ENCODE measurements at regions not wholly inside any gene's neighbourhood (a gene's known extent, or its start where the extent isn't known, plus 50 kb on each side); places are given as distances from the start of the nearest gene placed in this dataset.
"Not testable (repeated sequence)": the region's sequence is repeated elsewhere in the genome, so short reads cannot be mapped to it uniquely, and the experiment has no call there.

GRCh38 chr6:150767571-150768018, 97.9 kb upstream of the MTHFD1L start:
- peak; percentile 39 for DNase-seq (ENCODE audit: low spot score)

- DNase-seq (ENCODE audit: low spot score), result no peak
These were observed 94.9 kb upstream of the MTHFD1L start for GRCh38 chr6:150770637-150771036.

GRCh38 chr6:150773969-150774368, 91.5 kb upstream of the MTHFD1L start:
- DNase-seq (ENCODE audit: low spot score), result no peak

- DNase-seq (ENCODE audit: low spot score), result no peak
These were observed 89.9 kb upstream of the MTHFD1L start for GRCh38 chr6:150775415-150776203.

GRCh38 chr6:150777736-150778135, 87.8 kb upstream of the MTHFD1L start:
- DNase-seq (ENCODE audit: low spot score), result no peak

GRCh38 chr6:150783813-150784212, 81.7 kb upstream of the MTHFD1L start:
- DNase-seq (ENCODE audit: low spot score), result no peak

GRCh38 chr6:150787429-150787828, 78.1 kb upstream of the MTHFD1L start:
- DNase-seq (ENCODE audit: low spot score), result no peak

- no peak for DNase-seq (ENCODE audit: low spot score)
These were observed 77.4 kb upstream of the MTHFD1L start for GRCh38 chr6:150788089-150788488.

- not testable (repeated sequence) for DNase-seq (ENCODE audit: low spot score)
These were observed 75.6 kb upstream of the MTHFD1L start for GRCh38 chr6:150789906-150790305.

- DNase-seq (ENCODE audit: low spot score), result no peak
These were observed 73.8 kb upstream of the MTHFD1L start for GRCh38 chr6:150791717-150792116.

- no peak for DNase-seq (ENCODE audit: low spot score)
These were observed 67.6 kb upstream of the MTHFD1L start for GRCh38 chr6:150797949-150798348.

GRCh38 chr6:150799276-150799805, 66.2 kb upstream of the MTHFD1L start:
- DNase-seq (ENCODE audit: low spot score), result no peak

- DNase-seq (ENCODE audit: low spot score), result no peak
These were observed 64.7 kb upstream of the MTHFD1L start for GRCh38 chr6:150800674-150801314.

GRCh38 chr6:150806790-150807189, 58.7 kb upstream of the MTHFD1L start:
- DNase-seq (ENCODE audit: low spot score), result no peak

GRCh38 chr6:150813319-150813992, 52.0 kb upstream of the MTHFD1L start:
- no peak for DNase-seq (ENCODE audit: low spot score)

GRCh38 chr6:150813993-150814359, 51.5 kb upstream of the MTHFD1L start:
- no peak for DNase-seq (ENCODE audit: low spot score)
